CD14-positive monocyte (primary cell): ENCODE measurements at regions not wholly inside any gene's neighbourhood (a gene's known extent, or its start where the extent isn't known, plus 50 kb on each side); places are given as distances from the start of the nearest gene placed in this dataset.
"Not testable (repeated sequence)": the region's sequence is repeated elsewhere in the genome, so short reads cannot be mapped to it uniquely, and the experiment has no call there.

ENCODE experiments used
- DNase-seq, 3 donors: peaks; one replicate each; pipeline ENCODE4 v3.0.0-alpha.2; 2011 to 2022
- H2AFZ ChIP-seq: 2 replicates; pipeline ENCODE4 v1.6.0; 2012; ENCODE audit warnings: mild to moderate bottlenecking, low read depth, low read length, inconsistent platforms; ENCODE audit not compliant: insufficient read depth, poor library complexity, severe bottlenecking
- H3K27ac ChIP-seq, 2 donors: 1 replicate in 1 of 2; 2 replicates in 1 of 2; pipeline ENCODE4 v1.5.1; 2012 to 2013; ENCODE audit warnings: low read length in 2 of 2, control low read depth in 1 of 2, inconsistent platforms in 1 of 2, low read depth in 1 of 2, mild to moderate bottlenecking in 1 of 2
- H3K27me3 ChIP-seq, 2 donors: one replicate each; pipeline versions ENCODE4 v1.6.0 to v1.6.1; 2011 to 2013; ENCODE audit warnings: low read length in 2 of 2; ENCODE audit not compliant: control insufficient read depth in 2 of 2, insufficient read depth in 2 of 2
- H3K36me3 ChIP-seq, 2 donors: replicated peaks in 1 of 2; 1 replicate in 1 of 2; 2 replicates in 1 of 2; pipeline versions ENCODE4 v1.5.1 to v1.6.1; 2012 to 2013; ENCODE audit warnings: low read length in 2 of 2, control low read depth in 1 of 2, inconsistent platforms in 1 of 2, mild to moderate bottlenecking in 1 of 2; ENCODE audit not compliant: insufficient read depth in 2 of 2, control insufficient read depth in 1 of 2
- H3K4me1 ChIP-seq, 2 donors: 1 replicate in 1 of 2; 2 replicates in 1 of 2; pipeline versions ENCODE4 v1.5.1 to v1.6.1; 2012 to 2013; ENCODE audit warnings: low read length in 2 of 2, control low read depth in 1 of 2, inconsistent platforms in 1 of 2, mild to moderate bottlenecking in 1 of 2, moderate library complexity in 1 of 2; ENCODE audit not compliant: insufficient read depth in 2 of 2, control insufficient read depth in 1 of 2
- H3K4me2 ChIP-seq: replicated peaks from 2 replicates; pipeline ENCODE3; 2012; ENCODE audit warnings: low read length, moderate library complexity, mild to moderate bottlenecking; ENCODE audit not compliant: poor library complexity, severe bottlenecking; ENCODE audit errors: extremely low read depth
- H3K4me3 ChIP-seq, 3 experiments: fragments of 200-600 bp in 1 of 3; sonication (generic) in 1 of 3; replicated peaks in 1 of 3; 1 replicate in 2 of 3; 2 replicates in 1 of 3; pipeline ENCODE4 v1.5.1; 2011 to 2013; ENCODE audit warnings: low read length in 3 of 3, mild to moderate bottlenecking in 3 of 3, control low read depth in 2 of 3, low read depth in 2 of 3, inconsistent platforms in 1 of 3, moderate library complexity in 1 of 3
- H3K79me2 ChIP-seq: 2 replicates; pipeline ENCODE4 v1.6.0; 2012; ENCODE audit warnings: mild to moderate bottlenecking, control low read depth, inconsistent platforms, low read length, moderate library complexity; ENCODE audit not compliant: insufficient read depth
- H3K9ac ChIP-seq: 2 replicates; pipeline ENCODE4 v1.6.0; 2017; ENCODE audit warnings: low read length, mild to moderate bottlenecking; ENCODE audit not compliant: insufficient read depth, poor library complexity, severe bottlenecking
- H3K9me3 ChIP-seq, 2 donors: replicated peaks in 1 of 2; 1 replicate in 1 of 2; 2 replicates in 1 of 2; pipeline versions ENCODE4 v1.5.1 to v1.6.1; 2012 to 2013; ENCODE audit warnings: low read length in 2 of 2, control low read depth in 1 of 2; ENCODE audit not compliant: control insufficient read depth in 1 of 2, insufficient read depth in 1 of 2
- H4K20me1 ChIP-seq: 2 replicates; pipeline ENCODE4 v1.6.0; 2012; ENCODE audit warnings: mild to moderate bottlenecking, low read length, control low read depth, moderate library complexity; ENCODE audit not compliant: insufficient read depth
- H3K27ac Mint-ChIP-seq, 7 donors: one replicate each; pipeline ENCODE4 v1.8.0; 2020; ENCODE audit warnings: mild to moderate bottlenecking in 7 of 7, mixed read lengths in 7 of 7, moderate library complexity in 6 of 7, inconsistent platforms in 2 of 7
- H3K27me3 Mint-ChIP-seq, 3 donors: one replicate each; pipeline ENCODE4 v1.8.0; 2021 to 2022; ENCODE audit warnings: low read depth in 3 of 3, mild to moderate bottlenecking in 3 of 3, mixed read lengths in 3 of 3, moderate library complexity in 3 of 3, inconsistent platforms in 1 of 3
- H3K36me3 Mint-ChIP-seq, 2 donors: one replicate each; pipeline ENCODE4 v1.8.0; 2020; ENCODE audit warnings: mixed read lengths in 2 of 2, inconsistent platforms in 1 of 2, mild to moderate bottlenecking in 1 of 2
- H3K4me1 Mint-ChIP-seq: one replicate; pipeline ENCODE4 v1.8.0; 2020; ENCODE audit warnings: mild to moderate bottlenecking, mixed read lengths
- H3K4me3 Mint-ChIP-seq, 2 donors: one replicate each; pipeline ENCODE4 v1.8.0; 2020; ENCODE audit warnings: mild to moderate bottlenecking in 2 of 2, mixed read lengths in 2 of 2, moderate library complexity in 1 of 2
- H3K9me3 Mint-ChIP-seq, 7 donors: one replicate each; pipeline ENCODE4 v1.8.0; 2020 to 2022; ENCODE audit warnings: mixed read lengths in 7 of 7, mild to moderate bottlenecking in 6 of 7, moderate library complexity in 6 of 7, inconsistent platforms in 2 of 7
- CTCF ChIP-seq: fragments of 200-600 bp; IDR thresholded peaks from one replicate; pipeline ENCODE4 v1.8.0; 2022; ENCODE audit warnings: antibody characterized with exemption, mild to moderate bottlenecking
- WGBS: methylation state at CpG from one replicate; pipeline ENCODE4 v1.1.5; 2013; ENCODE audit warnings: missing lambda C conversion rate; ENCODE audit not compliant: insufficient coverage; 5-methylcytosine and 5-hydroxymethylcytosine counted together
- intact Hi-C, 2 donors: fragments of 100-400 bp; cut with micrococcal nuclease; formaldehyde crosslinking; loops; one replicate each; pipeline versions ENCODE4 v1.15.0 to v1.15.1; 2023

- Mint-ChIP-seq H3K36me3 (no peaks in the 10 kb centered on the region), H3K9me3 (peaks cover 0 to 17% (median 5%) of the 10 kb centered on the region in 7 donors), H3K4me1 (no peaks in the 10 kb centered on the region), H3K27ac (no peak overlapping the region), H3K4me3 (no peak overlapping the region), H3K27me3 (peaks cover 0 to 3% (median under 1%) of the 10 kb centered on the region in 3 donors)
- intact Hi-C loops: no loop called here
- H3K79me2 ChIP-seq: no peaks in the 10 kb centered on the region
- H3K36me3 ChIP-seq: no peaks in the 10 kb centered on the region
- H4K20me1 ChIP-seq: no peaks in the 10 kb centered on the region
- peaks cover 0 to 12% of the 10 kb centered on the region in 2 donors for H3K9me3 ChIP-seq
- H3K4me3 ChIP-seq: no peak overlapping the region
- H3K4me1 ChIP-seq: no peaks in the 10 kb centered on the region
- DNase-seq: no peak
- no peak overlapping the region for H2AFZ ChIP-seq
- H3K4me2 ChIP-seq: no peak overlapping the region
- TF ChIP-seq CTCF: no peak
- no peaks in the 10 kb centered on the region for H3K27me3 ChIP-seq
- H3K27ac ChIP-seq: no peak overlapping the region
- H3K9ac ChIP-seq: no peak overlapping the region
- WGBS: 94% methylated on average over 2 of the region's 3 CpGs
Observed at GRCh38 chrX:55389376-55389775, 62.6 kb upstream of the MAGEH1 start.

- intact Hi-C loops, H3K9me3 Mint-ChIP-seq, H3K4me3 Mint-ChIP-seq, H3K36me3 ChIP-seq, H3K4me3 ChIP-seq, H3K27me3 Mint-ChIP-seq, H3K27me3 ChIP-seq, H3K9me3 ChIP-seq, H3K9ac ChIP-seq, H3K79me2 ChIP-seq, DNase-seq, H3K4me1 Mint-ChIP-seq, H4K20me1 ChIP-seq, H3K27ac Mint-ChIP-seq, H3K4me2 ChIP-seq, H3K36me3 Mint-ChIP-seq, H2AFZ ChIP-seq, H3K27ac ChIP-seq, H3K4me1 ChIP-seq: not testable (repeated sequence)
- 33% methylated on average over 1 of the region's 4 CpGs for WGBS
Observed at GRCh38 chrX:55396836-55397235, 55.1 kb upstream of the MAGEH1 start.
